WTC11 (cell line): ENCODE measurements at regions not wholly inside any gene's neighbourhood (a gene's known extent, or its start where the extent isn't known, plus 50 kb on each side); places are given as distances from the start of the nearest gene placed in this dataset.

Source experiments
- ATAC-seq: fragments of 200-7000 bp; cut with Tn5 transposase; 2 replicates; pipeline ENCODE4 v1.10.0; 2021; ENCODE audit warnings: mild to moderate bottlenecking, moderate library complexity
- CTCF ChIA-PET: fragments of 300-600 bp; sonication (Branson Sonifier 250); formaldehyde crosslinking; loops from one replicate; lab custom pipeline; 2021; ENCODE audit warnings: antibody characterized with exemption; lab: Charles Lee
- POLR2A ChIA-PET: fragments of 350-600 bp; sonication (Branson Sonifier 250); formaldehyde crosslinking; loops from one replicate; lab custom pipeline; 2021; ENCODE audit warnings: antibody characterized with exemption; lab: Charles Lee
- DNase-seq: peaks from one replicate; pipeline ENCODE4 v3.0.0; 2021; ENCODE audit warnings: low spot score
- H3K27ac Mint-ChIP-seq: 2 replicates; pipeline ENCODE4 v1.8.0; 2021; ENCODE audit warnings: mixed read lengths
- H3K27me3 Mint-ChIP-seq: 2 replicates; pipeline ENCODE4 v1.8.0; 2021; ENCODE audit warnings: low read depth, mild to moderate bottlenecking, moderate library complexity, mixed read lengths
- H3K36me3 Mint-ChIP-seq: 2 replicates; pipeline ENCODE4 v1.8.0; 2021; ENCODE audit warnings: mixed read lengths
- H3K4me1 Mint-ChIP-seq: 2 replicates; pipeline ENCODE4 v1.8.0; 2022; ENCODE audit warnings: mixed read lengths
- H3K4me3 Mint-ChIP-seq: 2 replicates; pipeline ENCODE4 v1.8.0; 2021; ENCODE audit warnings: mild to moderate bottlenecking, moderate library complexity, mixed read lengths
- H3K9me3 Mint-ChIP-seq: 2 replicates; pipeline ENCODE4 v1.8.0; 2021; ENCODE audit warnings: mixed read lengths
- AR ChIP-seq: fragments of 250-450 bp; sonication (Bioruptor Pico); IDR thresholded peaks from 2 replicates; pipeline ENCODE4 v1.9.0; 2021; ENCODE audit warnings: mild to moderate bottlenecking
- ARID4B ChIP-seq: sonication (generic); formaldehyde crosslinking; IDR thresholded peaks from 2 replicates; pipeline ENCODE4 v1.8.0; 2023; ENCODE audit warnings: missing genetic modification reagents, mild to moderate bottlenecking, borderline replicate concordance
- GABPB1 ChIP-seq: sonication (generic); formaldehyde crosslinking; IDR thresholded peaks from 2 replicates; pipeline ENCODE4 v1.8.1; 2023; ENCODE audit warnings: mild to moderate bottlenecking, missing genetic modification reagents
- HMGXB4 ChIP-seq: sonication (generic); formaldehyde crosslinking; IDR thresholded peaks from 2 replicates; pipeline ENCODE4 v1.8.1; 2023; ENCODE audit warnings: mild to moderate bottlenecking, moderate library complexity, missing genetic modification reagents
- NFE2L1 ChIP-seq: sonication (generic); formaldehyde crosslinking; IDR thresholded peaks from 2 replicates; pipeline ENCODE4 v1.8.1; 2023; ENCODE audit warnings: missing genetic modification reagents
- NR1H2 ChIP-seq: sonication (generic); formaldehyde crosslinking; IDR thresholded peaks from 2 replicates; pipeline ENCODE4 v1.9.0; 2021; ENCODE audit warnings: mild to moderate bottlenecking, moderate library complexity, missing genetic modification reagents
- PRRX2 ChIP-seq: fragments of 250-450 bp; sonication (Bioruptor Pico); IDR thresholded peaks from 2 replicates; pipeline ENCODE4 v1.8.0; 2021; ENCODE audit warnings: mild to moderate bottlenecking
- SOX15 ChIP-seq: fragments of 250-450 bp; sonication (Bioruptor Pico); IDR thresholded peaks from 2 replicates; pipeline ENCODE4 v1.9.0; 2021; ENCODE audit warnings: mild to moderate bottlenecking
- SP1 ChIP-seq: sonication (generic); formaldehyde crosslinking; conservative IDR thresholded peaks from 2 replicates; pipeline ENCODE4 v1.8.1; 2022; ENCODE audit warnings: missing genetic modification reagents
- USF1 ChIP-seq: sonication (generic); formaldehyde crosslinking; IDR thresholded peaks from 2 replicates; pipeline ENCODE4 v1.8.0; 2022; ENCODE audit warnings: mild to moderate bottlenecking, missing genetic modification reagents
- ZMAT4 ChIP-seq: fragments of 250-450 bp; sonication (Bioruptor Pico); IDR thresholded peaks from 2 replicates; pipeline ENCODE4 v1.9.0; 2021; ENCODE audit warnings: mild to moderate bottlenecking
- ZNF121 ChIP-seq: sonication (generic); formaldehyde crosslinking; IDR thresholded peaks from 2 replicates; pipeline ENCODE4 v1.8.0; 2023; ENCODE audit warnings: missing genetic modification reagents
- ZNF138 ChIP-seq: sonication (generic); formaldehyde crosslinking; conservative IDR thresholded peaks from 2 replicates; pipeline ENCODE4 v1.8.1; 2022; ENCODE audit warnings: mild to moderate bottlenecking, moderate library complexity, missing genetic modification reagents
- ZNF396 ChIP-seq: fragments of 250-450 bp; sonication (Bioruptor Pico); IDR thresholded peaks from 2 replicates; pipeline ENCODE4 v1.8.0; 2021; ENCODE audit warnings: mild to moderate bottlenecking, moderate library complexity, borderline replicate concordance

GRCh38 chr14:76940021-76940760 is 88.3 kb downstream of the IRF2BPL start:
- Mint-ChIP-seq H3K9me3 (no peaks in the 10 kb centered on the region), H3K4me1 (peaks cover 53% of the 10 kb centered on the region), H3K27ac (peak overlapping the region; percentile 41; the same call in 1 of the 2 replicates), H3K27me3 (no peaks in the 10 kb centered on the region), H3K4me3 (no peak overlapping the region), H3K36me3 (no peaks in the 10 kb centered on the region)
- no peak for TF ChIP-seq ZNF138 (CRISPR knock-in tag)
- TF ChIP-seq SOX15 (CRISPR knock-in tag) = no peak
- TF ChIP-seq ARID4B = no peak
- TF ChIP-seq GABPB1 = no peak
- TF ChIP-seq ZNF396 (CRISPR knock-in tag) = no peak
- TF ChIP-seq ZMAT4 (CRISPR knock-in tag) = no peak
- TF ChIP-seq AR = no peak
- TF ChIP-seq NFE2L1 (CRISPR knock-in tag) = no peak
- POLR2A ChIA-PET = interaction anchor here (0.7 kb wide), 1 partner anchor 89 kb away, joined by 4 read pairs; no protein-coding TSS in a partner anchor
- CTCF ChIA-PET = interaction anchor here (0.7 to 1.7 kb wide), 4 partner anchors 21 to 94 kb away, joined by 3 to 7 read pairs (median 4); no protein-coding TSS in a partner anchor
- ATAC-seq (no peak), DNase-seq (no peak)

- ATAC-seq = no peak
- DNase-seq = no peak
- ChIA-PET CTCF (interaction anchor here (0.8 to 1.7 kb wide), 5 partner anchors 8 to 64 kb away, joined by 3 to 7 read pairs (median 4); no protein-coding TSS in a partner anchor), POLR2A (interaction anchor here (1.2 kb wide), 1 partner anchor 23 kb away, joined by 4 read pairs; no protein-coding TSS in a partner anchor)
- no peak overlapping the region for H3K4me3 Mint-ChIP-seq
- H3K36me3 Mint-ChIP-seq = no peaks in the 10 kb centered on the region
- no peak overlapping the region for H3K27ac Mint-ChIP-seq
- peaks cover 57% of the 10 kb centered on the region for H3K4me1 Mint-ChIP-seq
- H3K27me3 Mint-ChIP-seq = no peaks in the 10 kb centered on the region
- H3K9me3 Mint-ChIP-seq = no peaks in the 10 kb centered on the region
- TF ChIP-seq NR1H2 (no peak), HMGXB4 (CRISPR knock-in tag) (no peak), PRRX2 (CRISPR knock-in tag) (no peak), SP1 (CRISPR knock-in tag) (no peak), ZNF121 (CRISPR knock-in tag) (peak; percentile 74; the same call in 1 of the 2 replicates), USF1 (CRISPR knock-in tag) (no peak)
Observed at GRCh38 chr14:76939015-76939742, 89.3 kb downstream of the IRF2BPL start.
